Ovary (tissue), 3 donors: ENCODE measurements at regions not wholly inside any gene's neighbourhood (a gene's known extent, or its start where the extent isn't known, plus 50 kb on each side); places are given as distances from the start of the nearest gene placed in this dataset.

Experiments
- CTCF ChIP-seq, 3 donors: fragments of 450-650 bp in 2 of 3; fragments of 200-600 bp in 1 of 3; IDR thresholded peaks; one replicate each; pipeline versions ENCODE4 v1.5.1 to v1.8.0; 2016 to 2022; ENCODE audit warnings: antibody characterized with exemption in 3 of 3, mild to moderate bottlenecking in 1 of 3
- EP300 ChIP-seq: sonication (generic); formaldehyde crosslinking; IDR thresholded peaks from one replicate; pipeline ENCODE4 v1.6.1; 2017; ENCODE audit warnings: antibody characterized with exemption
- POLR2A ChIP-seq: fragments of 450-650 bp; IDR thresholded peaks from one replicate; pipeline ENCODE4 v1.6.1; 2017; ENCODE audit warnings: antibody characterized with exemption, mild to moderate bottlenecking, moderate library complexity
- donor health status: DM: no; HTN: no; CAD: no.

GRCh38 chr2:100200985-100201384 lies 58.6 kb upstream of the AFF3 start:
- TF ChIP-seq CTCF (IDR thresholded peaks at IDR 0.05) (no peak), EP300 (no peak), POLR2A (no peak)
